ENCODE measurements at regions not wholly inside any gene's neighbourhood (a gene's known extent, or its start where the extent isn't known, plus 50 kb on each side); places are given as distances from the start of the nearest gene placed in this dataset.

GRCh38 chr11:95698676-95699557 is 90.7 kb downstream of the FAM76B start:
- TF ChIP-seq POLR2A (IDR thresholded peaks at IDR 0.05) (no peak), EP300 (IDR thresholded peaks at IDR 0.05) (no peak), CTCF (IDR thresholded peaks at IDR 0.05) (no peak), POLR2AphosphoS5 (IDR thresholded peaks at IDR 0.05) (no peak)
- peaks cover 43% of the 10 kb centered on the region for H3K4me1 ChIP-seq
- WGBS: 66% methylated on average over 4 of the region's 4 CpGs
- no peak overlapping the region for H3K4me3 ChIP-seq
- H3K27me3 ChIP-seq: no peaks in the 10 kb centered on the region
- H3K9me3 ChIP-seq: no peaks in the 10 kb centered on the region
- no peaks in the 10 kb centered on the region for H3K36me3 ChIP-seq
- no peak overlapping the region for H3K27ac ChIP-seq
- no peak for DNase-seq (ENCODE audit: low spot score in 2 of 2)

GRCh38 chr11:95697614-95698408 is 91.8 kb downstream of the FAM76B start:
- no peak for TF ChIP-seq CTCF (IDR thresholded peaks at IDR 0.05)
- no peak overlapping the region for H3K27ac ChIP-seq

GRCh38 chr11:95695181-95695580 is 94.4 kb downstream of the FAM76B start:
- DNase-seq (ENCODE audit: low spot score in 2 of 2): no peak
- no peaks in the 10 kb centered on the region for H3K27me3 ChIP-seq

More at GRCh38 chr11:95697614-95698408, 91.8 kb downstream of the FAM76B start:
- Histone ChIP-seq H3K27me3 (no peaks in the 10 kb centered on the region), H3K36me3 (no peaks in the 10 kb centered on the region), H3K4me1 (peaks cover 37% of the 10 kb centered on the region), H3K9me3 (no peaks in the 10 kb centered on the region), H3K4me3 (no peak overlapping the region)
- no peak for DNase-seq (ENCODE audit: low spot score in 2 of 2)
- 70% methylated on average over 10 of the region's 10 CpGs for WGBS

GRCh38 chr11:95693298-95693697 is 96.3 kb downstream of the FAM76B start:
- H3K4me1 ChIP-seq: peaks cover 14% of the 10 kb centered on the region
- no peaks in the 10 kb centered on the region for H3K36me3 ChIP-seq
- H3K27ac ChIP-seq: no peak overlapping the region
- no peaks in the 10 kb centered on the region for H3K9me3 ChIP-seq
- WGBS: 0% methylated on average over 1 of the region's 1 CpG
- no peak for DNase-seq (ENCODE audit: low spot score in 2 of 2)
- no peak overlapping the region for H3K4me3 ChIP-seq
- no peaks in the 10 kb centered on the region for H3K27me3 ChIP-seq
- TF ChIP-seq POLR2A (IDR thresholded peaks at IDR 0.05): no peak
- TF ChIP-seq POLR2AphosphoS5 (IDR thresholded peaks at IDR 0.05): no peak
- TF ChIP-seq EP300 (IDR thresholded peaks at IDR 0.05): no peak
- no peak for TF ChIP-seq CTCF (IDR thresholded peaks at IDR 0.05)

More at GRCh38 chr11:95695181-95695580, 94.4 kb downstream of the FAM76B start:
- TF ChIP-seq POLR2AphosphoS5 (IDR thresholded peaks at IDR 0.05) (no peak), EP300 (IDR thresholded peaks at IDR 0.05) (no peak), CTCF (IDR thresholded peaks at IDR 0.05) (no peak), POLR2A (IDR thresholded peaks at IDR 0.05) (no peak)
- no peak overlapping the region for H3K4me3 ChIP-seq
- no peaks in the 10 kb centered on the region for H3K9me3 ChIP-seq
- H3K4me1 ChIP-seq: peaks cover 28% of the 10 kb centered on the region
- H3K36me3 ChIP-seq: no peaks in the 10 kb centered on the region
- H3K27ac ChIP-seq: no peak overlapping the region
